Cardiac septum (tissue), 1 donor: ENCODE measurements at regions not wholly inside any gene's neighbourhood (a gene's known extent, or its start where the extent isn't known, plus 50 kb on each side); places are given as distances from the start of the nearest gene placed in this dataset.
"Not testable (repeated sequence)": the region's sequence is repeated elsewhere in the genome, so short reads cannot be mapped to it uniquely, and the experiment has no call there.

Source experiments
- DNase-seq: peaks from one replicate; pipeline ENCODE4 v3.0.0-alpha.2; 2020; ENCODE audit warnings: low spot score
- intact Hi-C: fragments of 100-400 bp; cut with DNase I; formaldehyde crosslinking; loops from one replicate; pipeline ENCODE4 v1.14.0; 2022
- donor health status: DM: no; HTN: no; CAD: no.

DNA sequence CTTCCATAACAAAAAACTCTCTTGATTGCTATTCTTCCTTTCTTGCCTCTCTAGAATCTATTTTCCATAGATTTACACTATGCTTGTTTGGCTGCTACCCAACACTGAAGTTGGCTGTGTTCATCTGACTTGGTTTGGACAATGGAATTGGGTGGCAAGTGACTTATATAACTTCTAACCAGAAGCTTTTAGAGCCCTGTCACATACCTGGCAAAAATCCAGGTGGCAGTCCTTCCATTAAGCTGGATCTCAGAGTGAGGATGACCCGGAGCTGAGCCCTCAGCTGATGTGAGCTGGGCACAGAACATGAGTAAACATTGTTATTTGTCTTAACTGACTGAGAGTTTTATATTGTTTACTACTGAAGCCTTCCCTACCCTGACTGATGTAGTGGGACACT is 225.7 kb downstream of the TLR4 start:
- intact Hi-C loops, result no loop called here
- DNase-seq, result no peak

DNA sequence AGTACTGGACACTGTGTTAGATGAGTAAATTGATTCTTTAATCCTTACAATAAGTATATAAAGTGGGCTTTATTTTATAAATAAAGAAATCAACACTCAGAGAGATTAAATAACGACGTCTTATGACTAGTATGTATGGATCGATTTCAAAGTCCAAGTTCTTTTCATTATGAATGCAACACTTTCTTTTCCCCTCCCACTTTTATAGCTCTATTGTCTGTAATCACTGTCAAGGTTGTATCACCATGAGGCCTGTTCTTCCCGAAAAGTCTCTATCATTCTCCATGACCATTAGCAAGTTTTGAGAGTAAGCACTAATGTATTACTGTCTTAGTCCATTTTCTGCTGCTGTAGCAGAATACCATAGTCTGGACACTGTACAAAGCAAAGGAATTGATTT is 228.4 kb downstream of the TLR4 start:
- intact Hi-C loops, result no loop called here
- no peak for DNase-seq

DNA sequence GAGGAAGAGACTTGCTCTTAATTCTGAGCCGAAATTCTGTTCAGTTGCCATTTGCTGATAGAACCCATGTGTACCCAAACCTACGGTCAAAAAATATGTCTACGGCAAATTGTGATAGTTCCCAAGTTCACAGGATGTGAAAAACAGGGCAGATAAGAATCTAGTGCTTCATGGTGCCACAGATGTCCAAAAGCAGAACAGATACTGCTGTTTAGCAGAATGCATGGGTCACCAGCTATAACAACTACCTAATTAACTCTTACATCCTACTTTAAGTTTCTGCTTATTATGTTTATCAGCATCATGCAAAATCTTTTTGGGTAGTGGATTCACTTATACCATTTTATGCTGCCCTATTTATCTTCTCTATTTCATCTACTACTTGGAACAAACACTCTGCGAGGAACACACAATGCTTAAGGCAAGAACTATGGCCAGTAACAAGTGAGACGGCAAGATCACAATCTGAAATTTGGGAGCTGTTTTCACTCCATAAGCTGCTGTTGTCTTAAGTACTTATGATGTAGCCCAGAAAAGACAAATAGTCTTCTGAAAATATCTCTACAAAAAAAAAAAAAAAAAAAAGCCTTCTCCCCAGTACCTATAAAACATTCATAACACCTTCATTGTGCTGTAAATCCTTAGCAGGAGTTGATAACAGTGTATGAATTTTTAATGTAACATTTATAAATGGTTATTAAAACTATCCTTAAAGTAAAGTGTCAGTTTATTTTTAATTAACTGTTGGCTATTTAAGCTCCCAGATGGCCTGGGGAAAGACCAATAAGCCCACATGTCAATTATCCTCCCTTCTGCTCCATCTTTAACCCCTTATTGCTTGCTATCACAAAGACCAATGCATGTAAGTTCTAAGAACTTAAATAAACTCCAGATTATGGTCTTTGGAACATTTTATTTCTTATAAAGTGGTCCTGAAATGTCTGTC is 232.3 kb downstream of the TLR4 start:
- intact Hi-C loops, result no loop called here
- DNase-seq, result no peak

DNA sequence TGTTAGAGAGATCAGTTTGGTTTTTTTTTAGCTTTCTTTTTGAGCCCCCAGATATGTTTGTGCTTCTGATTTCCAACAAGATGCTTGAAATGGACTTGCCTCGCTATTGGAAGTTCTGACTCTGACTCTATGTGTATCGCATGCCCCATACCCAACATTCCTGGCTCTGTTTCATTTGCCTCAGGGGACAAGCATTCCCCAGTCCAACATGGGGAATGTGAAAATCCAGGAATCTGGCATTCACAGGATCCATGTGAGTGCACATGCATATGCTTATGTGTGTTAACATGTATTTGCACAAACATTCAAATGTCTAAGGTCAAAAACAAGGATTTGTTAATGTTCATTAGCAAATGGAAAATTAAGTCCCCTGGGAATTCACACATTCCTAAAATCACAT is 233.9 kb downstream of the TLR4 start:
- no peak for DNase-seq
- intact Hi-C loops, result no loop called here

DNA sequence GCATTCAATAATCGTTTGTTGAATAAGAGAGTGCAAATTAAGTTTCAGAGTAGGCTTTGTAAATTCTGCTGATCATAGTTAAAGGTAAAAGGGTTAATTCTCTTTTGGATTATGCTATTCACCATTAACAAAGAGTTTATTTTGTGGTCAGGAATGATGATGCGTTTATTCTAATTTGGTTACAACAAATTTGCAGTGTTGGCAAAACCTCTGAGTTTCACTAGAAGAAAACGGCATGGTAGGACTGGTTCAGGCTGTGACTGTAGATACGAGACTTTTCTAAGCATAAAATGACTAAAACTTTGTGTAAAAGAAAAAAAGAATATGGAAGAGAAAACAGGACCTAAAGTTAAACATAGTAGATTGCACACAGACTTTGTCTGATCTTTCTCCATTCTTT is 234.7 kb downstream of the TLR4 start:
- DNase-seq, result no peak
- intact Hi-C loops, result no loop called here

DNA sequence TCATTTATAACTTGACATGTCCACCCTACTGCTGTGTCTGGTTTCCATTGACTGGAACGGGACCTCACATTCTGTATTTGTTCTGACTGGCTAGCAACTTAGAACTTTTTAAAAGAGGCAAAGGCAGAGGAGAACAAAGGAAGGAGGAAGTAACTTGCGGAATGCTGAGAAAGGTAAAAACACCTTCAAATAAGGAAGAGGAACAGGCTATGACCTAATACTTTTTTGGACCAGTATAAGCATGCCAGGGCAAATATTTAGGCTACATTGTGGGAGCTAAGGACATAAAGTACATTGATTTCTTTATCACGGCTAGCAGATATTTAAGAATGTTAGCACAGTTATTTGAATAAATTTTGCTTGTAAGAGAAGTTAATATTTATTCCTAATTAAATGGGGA is 240.5 kb downstream of the TLR4 start:
- intact Hi-C loops, DNase-seq: not testable (repeated sequence)

DNA sequence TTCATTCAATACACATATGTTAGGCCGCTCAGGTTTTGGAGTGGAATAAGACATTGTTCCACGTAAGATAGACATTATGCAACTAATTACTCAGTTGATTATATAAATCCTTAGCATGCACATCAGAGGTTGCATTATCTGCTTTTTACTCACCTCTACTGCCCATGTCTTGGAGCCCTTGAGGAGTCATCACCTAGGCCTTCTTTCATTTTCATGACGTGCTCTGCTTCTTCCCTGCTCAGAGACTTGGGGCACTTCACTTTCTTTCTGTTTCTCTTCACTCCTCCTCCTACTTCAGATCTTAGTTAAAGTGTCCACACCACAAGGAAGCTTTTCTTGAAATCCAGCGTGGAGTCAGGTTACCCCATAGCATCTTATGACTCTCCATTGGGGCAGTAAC is 241.1 kb downstream of the TLR4 start:
- DNase-seq, result no peak
- intact Hi-C loops, result no loop called here

DNA sequence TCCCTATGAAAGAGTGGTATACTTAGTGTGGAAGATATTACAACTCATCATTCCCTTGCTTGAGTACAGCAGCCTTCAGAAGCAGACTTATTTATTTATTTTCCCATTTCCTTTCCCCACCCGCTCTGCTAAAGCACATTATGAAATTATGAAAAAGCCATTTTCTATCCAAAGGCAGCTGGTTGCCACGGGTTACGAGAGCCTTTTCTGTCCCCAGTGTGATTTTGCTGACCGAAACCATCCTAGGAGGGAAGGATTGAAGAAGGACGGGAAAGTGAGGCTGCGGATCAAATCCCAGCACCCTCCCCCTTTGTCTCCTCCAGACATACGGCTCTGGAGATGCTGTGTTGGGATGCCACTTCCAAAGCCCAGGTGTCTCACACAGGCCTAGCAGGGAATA is 246.9 kb downstream of the TLR4 start:
- intact Hi-C loops, result no loop called here
- no peak for DNase-seq

DNA sequence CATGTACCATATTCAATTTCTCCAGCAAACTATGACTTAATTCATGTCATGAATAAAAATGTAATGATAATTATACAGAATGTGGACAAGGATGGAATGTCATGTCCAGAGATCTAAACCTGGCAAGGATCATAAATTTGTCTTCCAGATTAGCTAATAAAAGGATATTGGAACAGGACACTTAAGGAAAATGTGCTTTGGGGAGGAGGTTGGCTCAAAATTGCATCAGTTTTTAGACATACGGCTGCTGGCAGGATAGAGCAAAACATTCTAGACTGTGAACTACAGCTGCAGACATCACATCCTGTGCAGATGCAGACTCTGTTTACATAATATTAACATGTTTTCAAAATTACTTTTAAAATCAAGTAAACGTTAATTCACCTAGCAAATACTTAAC is 248.4 kb downstream of the TLR4 start:
- intact Hi-C loops, result no loop called here
- DNase-seq, result no peak

DNA sequence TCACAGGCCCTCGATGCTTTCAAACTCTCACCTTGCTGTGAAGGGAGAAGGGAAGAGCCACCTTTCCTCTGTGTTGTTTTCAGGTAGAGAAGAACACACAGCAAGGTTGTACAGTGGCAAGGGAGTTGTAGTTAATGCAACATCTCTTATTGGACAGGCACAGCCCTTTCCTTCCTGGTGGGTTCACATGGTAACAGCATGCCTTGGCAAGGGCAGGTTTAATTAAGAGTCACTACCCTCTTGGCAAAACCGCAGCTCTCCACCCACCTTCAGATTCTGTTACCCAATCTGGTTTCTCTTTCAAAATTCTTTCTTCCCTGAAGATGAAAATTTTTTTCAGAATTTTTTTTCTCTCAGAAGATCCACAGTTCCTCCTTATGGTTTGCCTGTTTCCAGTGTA is 253.1 kb downstream of the TLR4 start:
- intact Hi-C loops, result no loop called here
- no peak for DNase-seq

DNA sequence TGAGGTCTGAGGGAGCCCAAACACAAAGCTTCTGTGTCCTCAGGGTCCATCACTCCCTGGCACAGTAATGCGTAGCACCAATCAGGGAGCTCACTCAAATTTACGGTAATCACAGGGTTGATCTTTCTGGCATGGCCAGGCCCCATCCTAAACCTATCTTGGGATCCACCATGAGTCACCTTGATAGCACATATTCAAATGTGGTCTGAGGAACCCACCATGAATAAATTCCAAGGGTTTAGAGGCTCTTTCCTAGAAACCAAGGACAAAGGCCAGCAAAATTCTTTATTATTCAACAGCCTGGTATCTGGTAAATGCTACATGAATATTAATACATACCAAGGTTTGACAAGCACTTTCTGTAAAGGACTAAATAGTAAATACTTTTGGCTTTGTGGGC is 254.5 kb downstream of the TLR4 start:
- intact Hi-C loops, result no loop called here

DNA sequence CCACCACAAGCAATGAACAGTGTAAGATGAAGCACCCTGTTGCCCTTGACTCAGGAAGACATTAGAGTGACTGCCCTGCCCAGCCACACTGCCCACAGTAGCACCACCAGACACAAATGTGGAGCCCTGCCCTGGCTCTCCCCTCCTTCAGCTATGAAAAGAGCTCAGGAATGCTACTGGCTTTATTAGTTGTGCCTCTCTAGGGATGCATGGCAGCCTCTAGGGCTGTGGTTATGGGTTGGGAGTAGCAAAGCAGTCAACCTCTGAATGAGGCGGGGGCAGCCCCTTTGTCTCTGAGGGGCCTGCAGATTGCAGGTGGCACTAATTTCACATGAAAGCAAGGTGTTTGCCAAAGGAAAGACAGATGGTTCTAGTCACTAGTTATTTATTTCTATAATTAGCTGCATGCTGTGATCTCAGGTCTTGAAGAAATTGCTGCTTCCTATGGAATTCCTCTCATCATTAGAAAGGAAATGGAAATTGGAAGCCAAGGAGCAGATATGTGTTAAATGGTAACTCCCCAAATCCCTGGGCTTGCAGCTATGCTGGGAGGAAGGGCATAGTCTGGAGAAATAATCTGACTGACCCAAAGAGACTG is 259.4 kb downstream of the TLR4 start:
- DNase-seq, result no peak
- intact Hi-C loops, result no loop called here

More for the DNA sequence above, 254.5 kb downstream of the TLR4 start:
- no peak for DNase-seq

DNA sequence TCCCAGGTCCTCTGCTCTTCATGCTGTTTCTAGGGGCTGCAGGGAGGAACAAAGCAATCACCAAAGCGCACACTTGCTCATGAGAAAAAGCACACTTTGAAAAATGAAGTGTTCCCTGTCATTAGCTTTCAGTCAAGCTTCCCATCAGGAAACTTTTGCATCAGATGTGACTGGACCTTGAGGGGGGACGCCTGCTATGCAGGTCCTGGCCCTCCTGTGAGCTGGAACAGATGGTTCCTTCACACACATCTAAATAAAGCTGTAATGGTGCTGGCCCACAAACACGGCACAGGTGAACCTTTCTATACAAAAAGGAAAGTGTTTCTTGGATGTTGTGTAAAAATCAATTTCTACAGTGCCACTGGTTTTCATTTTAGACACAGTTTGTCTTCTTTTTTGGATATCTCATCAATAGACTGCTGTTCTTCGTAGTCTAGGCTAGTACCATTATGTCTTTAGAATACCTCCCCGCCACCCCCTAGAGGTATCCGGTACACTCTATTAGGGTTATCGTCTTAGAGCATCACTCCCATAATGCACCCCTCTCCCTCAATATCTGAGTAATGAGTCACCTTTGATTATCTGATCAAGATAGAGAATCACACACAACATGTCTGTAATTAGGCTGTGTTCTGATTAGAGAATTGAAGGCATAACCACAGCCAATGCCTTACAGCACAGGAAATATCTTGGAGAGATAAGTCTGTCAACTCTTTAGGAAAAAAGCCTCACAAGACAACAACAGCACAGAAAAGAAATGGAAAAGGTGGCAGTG is 266.3 kb downstream of the TLR4 start:
- intact Hi-C loops, result no loop called here
- no peak for DNase-seq

DNA sequence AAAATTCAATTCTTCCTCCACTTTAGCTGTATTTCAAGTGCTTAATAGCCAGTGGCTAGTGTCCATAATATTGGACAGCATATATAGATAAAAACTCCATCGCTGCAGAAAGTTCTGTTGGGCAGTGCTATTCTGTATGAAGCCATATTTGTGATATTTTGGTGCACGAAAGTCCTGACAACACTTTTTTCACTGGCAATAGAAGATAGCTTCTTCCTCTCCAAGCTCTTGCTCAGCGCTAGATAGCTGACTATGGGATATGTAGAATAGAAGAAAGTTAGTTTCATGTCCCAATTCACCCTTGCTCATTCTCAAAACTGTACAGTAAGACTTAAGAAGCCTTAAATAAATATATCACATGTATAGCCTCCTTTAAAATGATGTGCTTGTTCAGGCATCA is 269.9 kb downstream of the TLR4 start:
- no peak for DNase-seq
- intact Hi-C loops, result no loop called here

DNA sequence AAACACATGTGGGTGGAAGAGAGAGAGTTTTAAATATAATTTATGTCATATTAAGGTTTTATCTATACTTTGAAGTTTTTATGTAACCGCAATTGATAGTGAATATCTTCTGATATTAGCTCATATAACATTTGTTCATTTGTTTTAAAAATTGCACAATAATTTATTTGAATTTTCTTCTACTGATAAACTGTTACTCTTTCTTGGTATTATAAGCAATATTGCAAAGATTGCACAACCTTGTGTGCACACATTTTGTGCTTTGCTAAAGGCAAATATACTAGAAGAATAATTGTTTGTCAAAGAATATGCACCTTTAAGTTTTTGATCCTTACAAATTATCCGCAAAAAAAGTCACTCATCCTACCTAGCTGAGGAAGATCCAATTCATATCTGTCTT is 275.7 kb downstream of the TLR4 start:
- DNase-seq, result no peak
- intact Hi-C loops, result no loop called here

DNA sequence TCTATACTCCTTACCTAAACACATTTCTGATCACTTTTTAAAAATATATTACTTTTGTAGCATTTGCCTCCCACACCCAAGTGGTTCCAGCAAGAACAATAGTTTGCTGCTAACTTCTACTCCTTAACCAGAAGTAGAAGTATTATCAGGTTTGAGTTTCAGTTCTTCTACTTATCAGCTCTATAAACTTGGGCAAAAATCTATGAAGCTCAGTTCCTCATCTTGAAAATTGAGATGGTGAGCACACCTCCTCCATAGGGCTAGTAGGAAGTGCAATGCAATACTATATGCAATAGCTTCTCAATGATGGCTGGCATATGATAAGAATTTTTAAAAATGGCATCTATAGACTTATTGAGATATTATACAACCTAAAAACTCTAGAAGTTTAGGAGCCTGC is 283.7 kb downstream of the TLR4 start:
- no peak for DNase-seq
- intact Hi-C loops, result no loop called here

DNA sequence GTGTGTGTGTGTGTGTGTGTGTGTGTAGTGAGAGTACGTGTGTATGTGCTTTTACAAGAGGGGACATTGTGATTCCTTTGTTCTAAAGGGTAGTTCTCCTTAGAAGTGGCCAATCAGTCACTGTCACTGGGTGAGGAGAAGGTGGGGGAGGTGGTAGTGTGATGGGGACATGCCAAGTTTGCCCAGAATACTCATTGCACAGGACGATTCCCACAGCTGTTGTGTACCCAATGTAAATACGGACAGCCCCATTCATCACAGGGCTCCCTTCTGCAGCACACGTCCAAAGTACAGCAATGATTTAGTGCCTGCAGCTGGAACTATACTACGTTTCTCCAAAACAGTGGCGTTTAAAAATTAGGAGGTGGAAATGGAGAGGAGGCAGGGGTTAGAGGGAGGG is 287.8 kb downstream of the TLR4 start:
- intact Hi-C loops, result no loop called here
- DNase-seq, result no peak

DNA sequence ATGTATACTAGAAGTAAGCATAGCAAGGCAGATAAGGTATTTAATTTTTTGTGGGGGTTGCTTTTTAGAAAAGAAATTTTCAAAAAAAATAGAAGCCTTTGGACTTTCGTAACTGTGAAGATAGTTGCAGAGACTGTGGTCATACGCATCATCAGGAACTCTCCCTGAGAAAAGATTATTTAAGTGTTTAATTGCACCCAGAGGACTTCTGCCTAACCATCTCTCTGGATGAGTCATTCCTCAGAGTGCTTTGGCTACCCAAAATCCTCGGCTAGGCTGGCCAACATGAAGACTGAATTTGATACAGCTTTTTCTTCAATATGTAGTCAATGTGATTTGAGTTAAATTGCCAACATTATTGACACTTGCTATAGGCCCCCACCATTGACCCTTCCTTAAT is 296.4 kb downstream of the TLR4 start:
- DNase-seq, result no peak
- intact Hi-C loops, result no loop called here

DNA sequence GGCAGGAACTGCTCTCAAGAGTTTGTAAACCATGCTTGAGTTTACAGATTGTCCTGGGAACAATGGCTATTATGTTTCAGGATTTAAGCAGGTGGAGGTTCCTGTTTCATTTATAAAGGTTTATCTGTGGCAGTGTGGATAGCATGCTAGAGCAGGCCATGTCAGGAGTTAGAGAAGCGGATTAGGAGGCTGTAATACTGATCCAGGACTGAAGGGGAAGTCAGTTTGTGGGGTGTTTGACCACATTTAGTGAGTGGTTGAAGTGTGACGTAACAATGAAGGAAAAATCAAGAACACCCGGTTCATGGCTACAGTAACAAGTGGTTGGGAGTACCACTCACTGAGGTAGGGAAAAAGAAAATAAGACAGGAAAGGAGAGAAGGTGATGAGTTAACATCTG is 299.0 kb downstream of the TLR4 start:
- intact Hi-C loops, result no loop called here
- no peak for DNase-seq

DNA sequence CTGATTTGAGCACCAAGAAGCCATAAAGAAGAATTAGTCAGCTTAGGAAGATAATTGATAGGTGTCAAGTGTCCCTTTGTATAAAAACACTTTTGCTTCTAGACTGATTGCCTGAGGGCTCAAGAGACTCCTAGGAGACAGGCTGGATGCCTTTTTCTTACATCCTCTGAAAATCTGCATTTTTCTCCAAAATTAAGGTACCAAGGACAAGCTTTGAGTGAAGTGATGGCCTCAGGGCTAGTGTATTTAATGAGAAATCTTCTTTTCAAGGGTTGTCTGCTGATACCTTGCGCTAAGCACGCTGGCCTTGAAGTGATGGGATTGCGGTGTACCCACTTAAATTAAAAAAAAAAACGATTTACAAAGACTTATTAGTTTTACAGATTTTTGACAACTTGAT is 304.0 kb downstream of the TLR4 start:
- intact Hi-C loops, result no loop called here
- DNase-seq, result no peak

DNA sequence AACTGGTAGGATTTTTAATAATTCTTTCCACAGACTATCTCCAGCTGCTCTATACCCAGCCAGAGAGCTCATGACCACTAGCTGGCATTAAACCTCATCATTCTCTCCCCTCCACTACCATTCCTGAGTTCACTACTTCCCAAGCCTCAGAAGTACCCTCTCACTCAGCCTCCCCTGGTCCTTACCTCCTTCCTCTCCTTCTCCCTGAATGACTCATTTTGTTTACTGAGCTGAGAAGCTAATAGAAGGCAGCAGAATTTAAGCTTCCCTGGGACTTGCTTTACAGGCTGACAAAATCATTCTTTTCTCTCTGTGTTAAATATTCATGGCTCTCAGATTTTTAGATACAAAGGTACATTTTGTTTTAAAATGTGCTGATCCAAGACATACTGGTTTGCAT is 305.4 kb downstream of the TLR4 start:
- intact Hi-C loops, result no loop called here
- no peak for DNase-seq
